ENCODE measurements at regions not wholly inside any gene's neighbourhood (a gene's known extent, or its start where the extent isn't known, plus 50 kb on each side); places are given as distances from the start of the nearest gene placed in this dataset.

GRCh38 chr11:80317612-80318011 is 876.8 kb upstream of the TENM4 start:
- intact Hi-C loops (cut with micrococcal nuclease) (no loop called here), dilution Hi-C loops (cut with MboI; ENCODE audit: extremely low pct_ligation_motif_present, low sequenced_read_pairs) (no loop called here)
- no peak for FAIRE-seq
- no peak for DNase-seq (ENCODE audit: low read depth, low spot score)
- H3K27ac ChIP-seq (ENCODE audit: insufficient read depth, low read depth, low read length): no peak overlapping the region
- no peaks in the 10 kb centered on the region for H3K79me2 ChIP-seq (ENCODE audit: control insufficient read depth, insufficient read depth, low read length)
- no peaks in the 10 kb centered on the region for H3K4me1 ChIP-seq (ENCODE audit: control insufficient read depth, extremely low read depth, insufficient read depth, low read length)
- BruUV-seq (replicated peaks): no TSS peak
- H2AFZ ChIP-seq (ENCODE audit: low read depth, low read length): no peak overlapping the region
- H3K9me1 ChIP-seq (replicated peaks; ENCODE audit: control insufficient read depth, extremely low read depth, insufficient read depth, low read length): no peaks in the 10 kb centered on the region
- no peaks in the 10 kb centered on the region for H3K9me3 ChIP-seq (replicated peaks; ENCODE audit: control insufficient read depth, insufficient read depth, low read length)
- no peaks in the 10 kb centered on the region for H4K20me1 ChIP-seq (replicated peaks; ENCODE audit: control insufficient read depth, extremely low read depth, insufficient read depth, low read length)
- H3K4me3 ChIP-seq (replicated peaks in 1 of 3; ENCODE audit: insufficient read depth in 1 of 3, low read depth in 1 of 3, low read length in 3 of 3): no peak overlapping the region
- H3K9ac ChIP-seq (replicated peaks; ENCODE audit: extremely low read depth, insufficient read depth, low read length): no peak overlapping the region
- ChIA-PET CTCF (no interaction called here), POLR2A (no interaction called here)
- no peaks in the 10 kb centered on the region for H3K36me3 ChIP-seq (ENCODE audit: control insufficient read depth in 2 of 2, extremely low read depth in 1 of 2, insufficient read depth in 2 of 2, low read length in 2 of 2)
- no peak overlapping the region for H3K4me2 ChIP-seq (ENCODE audit: insufficient read depth, low read length)
- peaks cover 0 to 2% of the 10 kb centered on the region in 2 experiments for H3K27me3 ChIP-seq (ENCODE audit: control insufficient read depth in 2 of 2, insufficient read depth in 2 of 2, low read length in 2 of 2)
- no peak for TF ChIP-seq GATA2 (IDR thresholded peaks at IDR 0.05; ENCODE audit: insufficient read depth, insufficient read length, low read depth, low read length)
- TF ChIP-seq POLR2AphosphoS5 (IDR thresholded peaks at IDR 0.05; ENCODE audit: insufficient read depth, low read depth, low read length): no peak
- TF ChIP-seq EZH2 (IDR thresholded peaks at IDR 0.05; ENCODE audit: borderline replicate concordance, low read depth, low read length, severe bottlenecking): no peak
- TF ChIP-seq POLR2A (IDR thresholded peaks at IDR 0.05; ENCODE audit: low read depth, low read length): no peak
- no peak for TF ChIP-seq MYC (IDR thresholded peaks at IDR 0.05; ENCODE audit: low read depth, low read length)
- TF ChIP-seq FOS (IDR thresholded peaks at IDR 0.05; ENCODE audit: borderline replicate concordance, insufficient read depth, low read length): no peak
- no peak for TF ChIP-seq MAX (IDR thresholded peaks at IDR 0.05; ENCODE audit: insufficient read depth, insufficient read length)
- no peak for TF ChIP-seq JUN (IDR thresholded peaks at IDR 0.05; ENCODE audit: borderline replicate concordance, insufficient read depth, insufficient read length, low read depth)
- TF ChIP-seq CTCF (IDR thresholded peaks at IDR 0.05; ENCODE audit: extremely low read depth in 1 of 2, insufficient read depth in 1 of 2, low read depth in 1 of 2, low read length in 2 of 2): no peak
